Nephron (organoid): ENCODE measurements at regions not wholly inside any gene's neighbourhood (a gene's known extent, or its start where the extent isn't known, plus 50 kb on each side); places are given as distances from the start of the nearest gene placed in this dataset.
"Not testable (repeated sequence)": the region's sequence is repeated elsewhere in the genome, so short reads cannot be mapped to it uniquely, and the experiment has no call there.

Experiments used
- H3K27ac Mint-ChIP-seq, 3 experiments: 2 replicates each; pipeline ENCODE4 v1.8.0; 2020; ENCODE audit warnings: mixed read lengths in 3 of 3, mild to moderate bottlenecking in 2 of 3, moderate library complexity in 1 of 3
- H3K27me3 Mint-ChIP-seq: 2 replicates; pipeline ENCODE4 v1.8.0; 2021; ENCODE audit warnings: low read depth, mild to moderate bottlenecking, moderate library complexity, mixed read lengths
- H3K36me3 Mint-ChIP-seq: 2 replicates; pipeline ENCODE4 v1.8.0; 2020; ENCODE audit warnings: low read depth, mixed read lengths
- H3K4me1 Mint-ChIP-seq: 2 replicates; pipeline ENCODE4 v1.8.0; 2020; ENCODE audit warnings: mixed read lengths
- H3K4me3 Mint-ChIP-seq, 3 experiments: 2 replicates each; pipeline ENCODE4 v1.8.0; 2020; ENCODE audit warnings: mild to moderate bottlenecking in 3 of 3, mixed read lengths in 3 of 3, moderate library complexity in 2 of 3
- H3K9me3 Mint-ChIP-seq: 2 replicates; pipeline ENCODE4 v1.8.0; 2020; ENCODE audit warnings: mixed read lengths
- TF ChIP-seq, protein P1 (sequence below), 3 experiments: fragments of 200-600 bp; sonication (generic); IDR thresholded peaks; one replicate each; pipeline ENCODE4 v1.5.0; 2021; ENCODE audit warnings: antibody characterized with exemption in 3 of 3; ENCODE audit not compliant: unreplicated experiment in 3 of 3

DNA sequence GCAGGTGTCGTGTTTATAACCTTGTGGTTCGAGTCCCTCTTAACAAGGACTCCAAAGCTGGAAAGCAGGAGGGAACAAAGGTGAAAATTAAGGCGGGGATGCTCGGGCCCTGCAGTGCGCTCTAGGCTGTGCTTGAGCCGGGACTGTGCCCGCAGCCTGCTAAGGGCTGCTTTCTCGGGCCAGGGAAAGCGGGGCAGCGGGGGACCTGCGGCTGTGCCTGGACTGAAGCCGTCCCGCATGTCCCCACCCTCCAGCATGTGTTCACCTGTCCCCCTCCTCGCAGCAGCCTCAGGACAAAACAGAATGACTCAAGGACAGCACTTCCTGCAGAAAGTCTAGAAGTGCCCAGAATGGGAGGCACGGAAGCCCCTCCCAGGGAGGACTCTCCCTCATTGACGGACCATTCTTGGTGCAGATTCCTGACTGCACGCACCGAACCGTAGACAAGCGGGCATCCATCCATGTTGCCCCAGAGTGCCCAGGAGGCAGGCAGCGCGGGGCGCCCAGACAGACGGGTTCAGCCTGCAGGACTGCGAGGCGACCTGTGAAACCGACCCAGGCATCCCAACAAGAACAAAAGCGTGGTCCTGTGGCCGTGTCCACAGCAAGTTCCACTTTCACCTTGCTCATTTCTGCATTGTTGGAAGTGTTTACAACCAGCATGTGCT is 342.9 kb downstream of the MAGEB5 start:
- H3K27ac Mint-ChIP-seq: no peak overlapping the region
- H3K9me3 Mint-ChIP-seq: peaks cover 13% of the 10 kb centered on the region
- no peaks in the 10 kb centered on the region for H3K36me3 Mint-ChIP-seq
- TF ChIP-seq, protein P1, sequence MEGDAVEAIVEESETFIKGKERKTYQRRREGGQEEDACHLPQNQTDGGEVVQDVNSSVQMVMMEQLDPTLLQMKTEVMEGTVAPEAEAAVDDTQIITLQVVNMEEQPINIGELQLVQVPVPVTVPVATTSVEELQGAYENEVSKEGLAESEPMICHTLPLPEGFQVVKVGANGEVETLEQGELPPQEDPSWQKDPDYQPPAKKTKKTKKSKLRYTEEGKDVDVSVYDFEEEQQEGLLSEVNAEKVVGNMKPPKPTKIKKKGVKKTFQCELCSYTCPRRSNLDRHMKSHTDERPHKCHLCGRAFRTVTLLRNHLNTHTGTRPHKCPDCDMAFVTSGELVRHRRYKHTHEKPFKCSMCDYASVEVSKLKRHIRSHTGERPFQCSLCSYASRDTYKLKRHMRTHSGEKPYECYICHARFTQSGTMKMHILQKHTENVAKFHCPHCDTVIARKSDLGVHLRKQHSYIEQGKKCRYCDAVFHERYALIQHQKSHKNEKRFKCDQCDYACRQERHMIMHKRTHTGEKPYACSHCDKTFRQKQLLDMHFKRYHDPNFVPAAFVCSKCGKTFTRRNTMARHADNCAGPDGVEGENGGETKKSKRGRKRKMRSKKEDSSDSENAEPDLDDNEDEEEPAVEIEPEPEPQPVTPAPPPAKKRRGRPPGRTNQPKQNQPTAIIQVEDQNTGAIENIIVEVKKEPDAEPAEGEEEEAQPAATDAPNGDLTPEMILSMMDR (IDR thresholded peaks at IDR 0.05; ENCODE audit: unreplicated experiment in 3 of 3): no peak
- no peaks in the 10 kb centered on the region for H3K27me3 Mint-ChIP-seq
- H3K4me1 Mint-ChIP-seq: no peaks in the 10 kb centered on the region
- H3K4me3 Mint-ChIP-seq: no peak overlapping the region

DNA sequence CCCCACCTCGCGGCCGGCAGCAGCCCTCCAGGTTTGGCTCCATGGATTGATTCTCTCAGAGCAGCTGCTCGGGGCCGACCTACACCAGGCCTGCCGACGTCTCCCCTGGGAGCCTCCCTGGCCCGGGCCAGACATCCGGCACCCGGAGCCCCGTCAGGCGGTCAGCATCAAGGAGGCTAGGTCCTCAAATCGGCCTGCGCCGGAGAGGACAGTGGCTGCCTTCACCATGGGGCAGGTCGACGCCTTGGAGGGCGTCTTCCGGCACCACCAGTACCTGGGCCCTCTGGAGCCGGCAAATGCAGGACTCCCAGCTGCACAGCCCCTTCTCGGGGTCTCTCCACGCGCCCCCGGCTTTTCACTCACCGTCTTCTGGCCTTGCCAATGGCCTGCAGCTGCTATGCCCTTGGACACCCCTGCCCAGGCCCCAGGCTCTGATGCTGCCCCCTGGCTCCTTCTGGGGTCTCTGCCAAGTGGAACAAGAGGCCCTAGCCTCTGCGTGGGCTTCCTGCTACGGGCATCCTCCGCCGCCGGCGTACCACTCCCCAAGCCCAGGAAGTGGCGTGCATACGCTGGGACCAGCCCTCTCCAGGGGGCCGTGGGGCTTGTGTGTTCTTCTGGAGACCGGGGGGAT is 341.8 kb downstream of the MAGEB5 start:
- Mint-ChIP-seq H3K27ac (no peak overlapping the region), H3K4me3 (no peak overlapping the region), H3K9me3 (peaks cover 14% of the 10 kb centered on the region), H3K27me3 (no peaks in the 10 kb centered on the region), H3K36me3 (no peaks in the 10 kb centered on the region), H3K4me1 (no peaks in the 10 kb centered on the region)
- TF ChIP-seq, protein P1 (IDR thresholded peaks at IDR 0.05; ENCODE audit: unreplicated experiment in 3 of 3): no peak

DNA sequence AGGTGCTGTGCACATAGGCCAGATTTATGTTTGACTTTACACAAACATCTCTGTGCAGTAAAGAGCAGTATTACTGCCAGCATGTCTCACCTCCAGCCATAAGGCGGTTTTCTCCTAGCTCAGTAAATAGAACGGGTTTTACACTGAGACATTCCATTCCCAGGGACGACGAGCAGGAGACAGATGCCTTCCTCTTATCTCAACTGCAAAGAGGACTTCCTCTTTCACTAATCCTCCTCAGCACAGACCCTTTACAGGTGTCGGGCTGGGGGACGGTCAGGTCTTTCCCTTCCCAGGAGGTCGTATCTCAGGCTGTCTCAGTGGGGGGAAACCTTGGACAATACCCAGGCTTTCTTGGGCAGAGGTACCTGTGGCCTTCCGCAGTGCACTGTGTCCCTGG is 309.8 kb downstream of the MAGEB5 start:
- not testable (repeated sequence) for H3K4me3 Mint-ChIP-seq, H3K27me3 Mint-ChIP-seq, H3K27ac Mint-ChIP-seq, H3K4me1 Mint-ChIP-seq, H3K36me3 Mint-ChIP-seq
- peaks cover 13% of the 10 kb centered on the region for H3K9me3 Mint-ChIP-seq

DNA sequence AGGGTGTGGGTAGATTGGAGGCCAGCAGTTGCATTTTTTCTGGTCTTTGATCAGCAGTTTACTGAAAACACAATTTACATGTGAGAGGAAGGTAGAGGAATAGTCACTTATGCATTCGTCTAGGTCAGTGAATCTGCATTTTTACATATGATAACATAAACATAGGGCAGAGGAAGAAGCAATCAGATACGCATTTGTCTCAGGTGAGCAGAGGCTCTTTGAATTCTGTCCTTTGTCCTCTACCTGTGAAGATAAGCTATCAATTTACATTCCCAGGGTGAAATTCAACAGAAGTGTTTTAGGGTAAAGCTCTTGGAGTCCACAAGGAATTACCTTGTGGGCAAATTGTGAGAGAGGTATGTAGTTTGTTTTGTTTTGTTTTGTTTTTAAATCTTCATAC is 306.5 kb downstream of the MAGEB5 start:
- H3K4me1 Mint-ChIP-seq: no peaks in the 10 kb centered on the region
- TF ChIP-seq, protein P1 (IDR thresholded peaks at IDR 0.05; ENCODE audit: unreplicated experiment in 3 of 3): no peak
- no peak overlapping the region for H3K27ac Mint-ChIP-seq
- no peaks in the 10 kb centered on the region for H3K27me3 Mint-ChIP-seq
- no peaks in the 10 kb centered on the region for H3K36me3 Mint-ChIP-seq
- H3K4me3 Mint-ChIP-seq: no peak overlapping the region
- H3K9me3 Mint-ChIP-seq: peaks cover 10% of the 10 kb centered on the region

DNA sequence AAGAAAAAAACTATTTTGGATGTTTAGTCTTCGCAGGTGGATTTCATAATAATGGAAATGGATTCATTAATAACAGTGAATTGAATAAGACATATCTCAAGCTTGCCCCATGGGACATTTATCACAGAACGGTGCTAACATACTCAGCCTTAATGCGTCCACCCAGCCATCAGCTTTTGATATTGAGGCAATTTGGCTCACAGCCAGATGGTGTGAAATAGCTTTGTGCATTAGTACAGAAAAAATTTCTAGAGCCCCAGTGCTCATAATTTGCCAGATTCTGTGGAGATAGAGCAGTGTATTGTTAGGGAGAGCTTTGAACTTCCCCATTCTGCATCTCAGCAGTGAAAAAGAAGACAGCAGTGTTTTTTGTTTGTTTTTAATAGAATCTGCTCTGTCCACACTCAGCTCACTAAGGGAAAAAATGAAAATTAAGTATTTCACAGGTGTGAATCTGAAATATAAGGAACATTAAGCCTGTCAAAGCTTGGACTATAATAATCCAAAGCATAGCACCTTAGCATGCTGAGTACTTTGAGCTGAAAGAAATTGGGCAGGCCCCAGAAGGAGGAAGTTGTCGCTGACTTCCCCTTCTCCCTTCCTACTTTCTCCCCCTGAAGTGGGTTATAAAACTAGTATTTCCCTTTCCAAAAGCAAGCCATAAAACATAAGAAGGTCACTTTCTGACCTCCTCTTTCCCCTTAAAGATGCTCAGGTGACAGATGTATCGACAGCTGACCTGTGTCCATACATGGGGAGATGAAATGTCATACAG is 295.8 kb downstream of the MAGEB5 start:
- TF ChIP-seq, protein P1 (IDR thresholded peaks at IDR 0.05; ENCODE audit: unreplicated experiment in 3 of 3): no peak
- no peaks in the 10 kb centered on the region for H3K36me3 Mint-ChIP-seq
- H3K9me3 Mint-ChIP-seq: no peaks in the 10 kb centered on the region
- H3K27ac Mint-ChIP-seq: no peak overlapping the region
- no peaks in the 10 kb centered on the region for H3K27me3 Mint-ChIP-seq
- H3K4me1 Mint-ChIP-seq: no peaks in the 10 kb centered on the region
- H3K4me3 Mint-ChIP-seq: no peak overlapping the region

DNA sequence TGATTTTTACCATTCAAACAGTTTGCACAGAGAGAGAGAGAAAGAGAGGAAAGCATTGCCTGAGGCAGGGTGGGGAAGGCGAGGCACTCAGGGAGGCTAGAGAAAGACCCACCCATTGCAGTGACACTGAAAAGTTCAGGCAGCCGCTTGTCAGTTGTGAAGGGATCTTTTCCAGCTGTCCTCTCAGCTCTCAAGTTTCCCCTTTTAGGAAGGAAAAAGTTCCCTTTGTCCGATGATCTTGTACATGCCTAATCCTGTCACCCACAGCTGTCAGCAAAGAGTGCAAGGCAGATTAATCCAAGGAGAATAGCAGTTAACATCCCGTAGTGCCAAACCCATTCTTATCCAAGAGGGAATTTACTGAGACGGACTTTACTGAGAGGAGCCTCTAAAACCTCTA is 255.0 kb downstream of the MAGEB5 start:
- Mint-ChIP-seq H3K27ac (peak overlapping the region in 1 of 3 experiments; percentile 61), H3K9me3 (peaks cover 16% of the 10 kb centered on the region), H3K36me3 (no peaks in the 10 kb centered on the region), H3K4me3 (no peak overlapping the region), H3K27me3 (no peaks in the 10 kb centered on the region), H3K4me1 (peaks cover 7% of the 10 kb centered on the region)
- TF ChIP-seq, protein P1 (IDR thresholded peaks at IDR 0.05; ENCODE audit: unreplicated experiment in 3 of 3): no peak
